ENCODE measurements at regions not wholly inside any gene's neighbourhood (a gene's known extent, or its start where the extent isn't known, plus 50 kb on each side); places are given as distances from the start of the nearest gene placed in this dataset.

DNA sequence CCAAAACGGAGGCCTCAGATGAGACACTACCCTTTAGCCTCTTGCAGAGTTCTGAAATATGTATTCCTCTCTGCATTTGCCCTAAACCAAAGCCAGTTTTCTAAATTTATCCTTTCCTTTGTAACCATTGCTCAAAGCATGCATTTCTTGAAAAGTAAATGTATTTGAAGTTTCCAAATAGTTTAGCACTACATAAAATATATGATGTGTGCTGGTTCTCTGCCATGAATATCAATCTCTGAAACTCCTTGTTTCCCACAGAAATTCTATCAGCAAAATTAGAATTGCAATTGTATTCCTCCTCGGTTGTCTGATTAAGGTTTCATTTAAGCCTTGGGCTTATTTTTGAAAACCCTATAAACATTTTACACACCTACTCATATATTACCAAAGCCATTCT is 137.1 kb upstream of the SYT6 start:
- no peak for TF ChIP-seq POLR2A (IDR thresholded peaks at IDR 0.05)
- TF ChIP-seq, protein P1, sequence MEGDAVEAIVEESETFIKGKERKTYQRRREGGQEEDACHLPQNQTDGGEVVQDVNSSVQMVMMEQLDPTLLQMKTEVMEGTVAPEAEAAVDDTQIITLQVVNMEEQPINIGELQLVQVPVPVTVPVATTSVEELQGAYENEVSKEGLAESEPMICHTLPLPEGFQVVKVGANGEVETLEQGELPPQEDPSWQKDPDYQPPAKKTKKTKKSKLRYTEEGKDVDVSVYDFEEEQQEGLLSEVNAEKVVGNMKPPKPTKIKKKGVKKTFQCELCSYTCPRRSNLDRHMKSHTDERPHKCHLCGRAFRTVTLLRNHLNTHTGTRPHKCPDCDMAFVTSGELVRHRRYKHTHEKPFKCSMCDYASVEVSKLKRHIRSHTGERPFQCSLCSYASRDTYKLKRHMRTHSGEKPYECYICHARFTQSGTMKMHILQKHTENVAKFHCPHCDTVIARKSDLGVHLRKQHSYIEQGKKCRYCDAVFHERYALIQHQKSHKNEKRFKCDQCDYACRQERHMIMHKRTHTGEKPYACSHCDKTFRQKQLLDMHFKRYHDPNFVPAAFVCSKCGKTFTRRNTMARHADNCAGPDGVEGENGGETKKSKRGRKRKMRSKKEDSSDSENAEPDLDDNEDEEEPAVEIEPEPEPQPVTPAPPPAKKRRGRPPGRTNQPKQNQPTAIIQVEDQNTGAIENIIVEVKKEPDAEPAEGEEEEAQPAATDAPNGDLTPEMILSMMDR (IDR thresholded peaks at IDR 0.05), result no peak

Data from prostate gland (tissue), 2 donors.